DMS53 treated with DMSO at 0.1 percent for 48 hours (cell line): ENCODE measurements at regions not wholly inside any gene's neighbourhood (a gene's known extent, or its start where the extent isn't known, plus 50 kb on each side); places are given as distances from the start of the nearest gene placed in this dataset.
"Not testable (repeated sequence)": the region's sequence is repeated elsewhere in the genome, so short reads cannot be mapped to it uniquely, and the experiment has no call there.

Experiments
- DNase-seq: peaks from one replicate; lab custom pipeline; 2025; ENCODE audit not compliant: unreplicated experiment; lab: John Stamatoyannopoulos, UW

- no peak for DNase-seq
Measured at GRCh38 chr1:172833954-172834353, 175.1 kb downstream of the FASLG start.

GRCh38 chr1:172834609-172835008 is 175.7 kb downstream of the FASLG start:
- no peak for DNase-seq

GRCh38 chr1:172835834-172836233 is 176.9 kb downstream of the FASLG start:
- no peak for DNase-seq

GRCh38 chr1:172837816-172838679 is 179.1 kb downstream of the FASLG start:
- no peak for DNase-seq

DNA sequence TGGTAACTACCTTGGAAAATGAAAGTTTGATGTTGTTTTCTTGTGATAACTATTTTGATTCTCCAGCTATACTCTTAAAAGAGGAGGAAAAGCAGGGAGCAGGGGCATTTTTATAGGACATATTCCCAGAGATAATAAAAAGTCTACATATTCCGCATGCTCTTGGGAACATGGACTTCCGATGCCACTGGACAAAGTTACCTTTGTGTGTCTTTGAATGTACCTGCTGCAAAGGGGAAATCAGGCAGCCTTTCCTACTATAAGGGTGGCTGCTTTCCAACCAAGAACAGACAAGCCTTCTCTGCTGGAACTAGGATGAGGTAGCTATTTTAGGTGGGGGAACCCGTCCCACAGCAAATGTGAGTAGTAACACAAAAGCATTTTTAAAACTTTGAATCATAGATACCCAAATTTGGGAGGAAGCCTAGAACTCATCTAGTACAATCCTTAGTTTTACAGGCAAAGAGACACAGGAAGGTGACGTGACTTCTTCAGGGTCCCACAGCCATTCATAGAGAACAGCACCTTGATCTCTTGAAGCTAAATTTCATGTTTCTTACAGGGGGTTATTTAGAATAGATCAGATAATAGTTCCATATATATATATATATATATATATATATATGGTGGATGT is 179.9 kb downstream of the FASLG start:
- DNase-seq, result no peak

DNA sequence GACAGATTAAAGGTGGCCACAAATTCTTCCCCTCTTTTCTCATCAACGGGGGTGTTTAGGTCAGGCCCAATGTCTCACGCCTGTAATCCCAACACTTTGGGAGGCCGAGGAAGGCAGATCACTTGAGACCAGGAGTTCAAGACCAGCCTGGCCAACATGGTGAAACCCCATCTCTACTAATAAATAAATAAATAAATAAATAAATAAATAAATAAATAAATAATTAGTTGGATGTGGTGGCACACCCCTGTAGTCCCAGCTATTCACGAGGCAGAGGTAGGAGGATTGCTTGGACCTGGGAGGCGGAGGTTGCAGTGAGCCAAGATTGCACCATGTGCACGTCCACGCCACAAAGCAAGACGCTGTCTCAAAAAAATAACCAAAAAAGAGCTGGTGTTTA is 180.7 kb downstream of the FASLG start:
- DNase-seq, result not testable (repeated sequence)

GRCh38 chr1:172843444-172843843 is 184.5 kb downstream of the FASLG start:
- DNase-seq, result no peak

- DNase-seq, result no peak
Measured at GRCh38 chr1:172845371-172845770, 186.5 kb downstream of the FASLG start.

GRCh38 chr1:172845865-172846264 is 187.0 kb downstream of the FASLG start:
- DNase-seq, result no peak

DNA sequence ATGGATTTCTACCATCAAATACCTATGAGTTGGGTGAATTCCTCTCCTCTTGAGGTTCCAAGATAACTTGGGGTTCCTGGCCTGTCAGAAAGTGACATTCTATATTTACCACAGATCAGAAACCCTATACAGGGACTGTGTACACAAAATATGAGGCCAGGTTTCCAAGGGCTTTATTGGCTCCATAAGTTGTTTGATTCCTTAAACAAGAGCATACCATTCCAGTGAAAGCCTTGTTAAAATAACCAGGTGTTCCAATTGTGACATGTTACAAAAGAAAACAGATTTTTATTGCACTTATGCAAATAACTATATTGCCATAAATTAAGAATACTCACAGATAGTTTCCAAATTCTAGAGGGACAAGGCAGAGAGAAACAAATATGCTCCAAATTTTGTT is 188.9 kb downstream of the FASLG start:
- DNase-seq, result not testable (repeated sequence)

- no peak for DNase-seq
Measured at GRCh38 chr1:172849653-172850052, 190.8 kb downstream of the FASLG start.

- DNase-seq, result no peak
Measured at GRCh38 chr1:172851077-172851476, 192.2 kb downstream of the FASLG start.

GRCh38 chr1:172851856-172852255 is 193.0 kb downstream of the FASLG start:
- no peak for DNase-seq

GRCh38 chr1:172855983-172856382 is 194.8 kb downstream of the TNFSF18 start:
- DNase-seq, result not testable (repeated sequence)

GRCh38 chr1:172863031-172863430 is 187.7 kb downstream of the TNFSF18 start:
- DNase-seq, result no peak

DNA sequence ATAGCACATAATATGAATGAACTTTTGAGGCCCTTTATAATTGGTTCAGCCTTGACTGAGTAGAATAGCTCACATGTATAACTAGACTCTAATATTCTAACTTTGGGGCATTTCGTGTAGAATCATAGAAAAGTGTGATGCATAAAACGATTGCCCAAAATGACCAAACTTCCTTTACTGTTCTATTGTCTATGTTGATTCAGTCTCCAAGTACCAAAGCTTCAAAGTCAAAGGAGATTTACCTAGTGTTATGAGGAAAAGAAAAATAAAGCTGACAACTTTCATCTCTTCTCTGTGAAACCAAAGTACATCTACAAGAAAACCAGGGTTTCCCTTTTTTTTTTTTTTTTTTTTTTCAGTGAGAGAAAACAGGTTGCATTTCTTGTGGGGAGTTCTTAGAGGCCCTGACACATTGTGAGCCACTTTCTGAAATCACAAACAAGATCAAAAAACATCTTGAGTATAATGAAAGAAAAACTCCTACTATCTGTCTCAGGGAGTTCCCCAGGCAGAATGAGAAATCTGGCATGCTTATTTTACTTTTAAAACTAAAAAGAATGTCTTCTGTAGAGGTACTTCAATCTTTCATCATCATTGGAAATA is 183.4 kb downstream of the TNFSF18 start:
- DNase-seq, result no peak

DNA sequence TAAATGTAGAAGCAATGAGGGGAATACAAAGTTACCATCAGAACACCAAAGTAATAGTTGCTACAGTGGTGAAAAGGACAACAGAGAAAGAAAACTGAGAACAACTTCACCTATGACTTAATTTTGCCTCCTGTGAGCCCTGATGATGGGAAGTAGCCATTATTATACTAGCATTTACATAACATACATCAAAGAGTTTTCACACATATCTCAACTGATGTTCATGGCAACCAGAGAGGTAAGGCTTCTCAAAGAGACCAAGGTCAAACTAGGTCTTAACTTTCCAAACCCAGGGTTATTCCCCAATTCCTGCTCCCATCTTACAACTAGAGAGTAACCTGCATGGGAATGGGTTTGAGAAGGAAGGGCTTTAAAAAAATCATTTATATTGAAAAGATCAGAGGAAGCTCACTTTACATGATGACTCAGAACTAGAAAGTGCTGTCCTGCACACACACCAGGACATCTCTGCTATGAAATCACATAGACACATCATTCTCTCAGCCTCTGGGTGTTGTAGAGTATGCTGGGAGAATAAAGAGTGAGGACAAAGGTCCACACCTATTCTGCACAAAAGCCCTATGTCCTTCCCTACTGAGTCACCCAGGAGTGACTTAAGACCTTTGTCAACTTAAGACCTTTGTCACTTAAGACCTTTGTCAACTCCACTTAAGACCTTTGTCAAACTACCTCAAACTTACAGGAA is 179.7 kb downstream of the TNFSF18 start:
- peak; percentile 74 for DNase-seq

GRCh38 chr1:172874950-172875349 is 175.8 kb downstream of the TNFSF18 start:
- DNase-seq, result no peak

GRCh38 chr1:172875892-172876291 is 174.8 kb downstream of the TNFSF18 start:
- DNase-seq, result no peak

- DNase-seq, result no peak
Measured at GRCh38 chr1:172882385-172882784, 168.4 kb downstream of the TNFSF18 start.

- DNase-seq, result no peak
Measured at GRCh38 chr1:172882791-172883386, 167.9 kb downstream of the TNFSF18 start.
